Activated B cell treated with CpG ODN at 0.5 μM for 24 hours (primary cell): ENCODE measurements at regions not wholly inside any gene's neighbourhood (a gene's known extent, or its start where the extent isn't known, plus 50 kb on each side); places are given as distances from the start of the nearest gene placed in this dataset.
"Not testable (repeated sequence)": the region's sequence is repeated elsewhere in the genome, so short reads cannot be mapped to it uniquely, and the experiment has no call there.

Experiments used
- ATAC-seq: fragments of 200-7000 bp; cut with Tn5 transposase; one replicate; pipeline ENCODE4 v1.10.0; 2021; ENCODE audit warnings: low read depth, mild to moderate bottlenecking, moderate library complexity
- CTCF ChIA-PET: fragments of 350-600 bp; sonication (Branson Sonifier 250); formaldehyde crosslinking; loops from one replicate; lab custom pipeline; 2021; ENCODE audit warnings: antibody characterized with exemption; lab: Charles Lee
- POLR2A ChIA-PET: fragments of 350-600 bp; sonication (Branson Sonifier 250); formaldehyde crosslinking; loops from one replicate; lab custom pipeline; 2021; ENCODE audit warnings: antibody characterized with exemption; lab: Charles Lee
- DNase-seq: peaks from one replicate; pipeline ENCODE4 v3.0.0; 2022
- H3K27ac Mint-ChIP-seq: one replicate; pipeline ENCODE4 v1.8.0; 2020; ENCODE audit warnings: mixed read lengths
- H3K27me3 Mint-ChIP-seq: one replicate; pipeline ENCODE4 v1.8.0; 2021; ENCODE audit warnings: mixed read lengths
- H3K36me3 Mint-ChIP-seq: one replicate; pipeline ENCODE4 v1.8.0; 2021; ENCODE audit warnings: low read depth, mixed read lengths
- H3K4me1 Mint-ChIP-seq: one replicate; pipeline ENCODE4 v1.8.0; 2021; ENCODE audit warnings: mixed read lengths
- H3K4me3 Mint-ChIP-seq: one replicate; pipeline ENCODE4 v1.8.0; 2020; ENCODE audit warnings: mild to moderate bottlenecking, mixed read lengths
- H3K9me3 Mint-ChIP-seq: one replicate; pipeline ENCODE4 v1.8.0; 2020; ENCODE audit warnings: mixed read lengths
- intact Hi-C: fragments of 100-400 bp; cut with micrococcal nuclease; formaldehyde crosslinking; loops from one replicate; pipeline ENCODE4 v1.15.1; 2024
- TF ChIP-seq, protein P1 (sequence below): fragments of 200-600 bp; IDR thresholded peaks from one replicate; pipeline ENCODE4 v1.8.0; 2022; ENCODE audit warnings: antibody characterized with exemption, mild to moderate bottlenecking

GRCh38 chr14:104477666-104478380, 101.7 kb upstream of the C14orf180 start:
- no peak for ATAC-seq
- Mint-ChIP-seq H3K4me1 (no peaks in the 10 kb centered on the region), H3K27ac (no peak overlapping the region), H3K9me3 (peaks cover 13% of the 10 kb centered on the region), H3K36me3 (no peaks in the 10 kb centered on the region), H3K4me3 (no peak overlapping the region), H3K27me3 (peaks cover 11% of the 10 kb centered on the region)
- TF ChIP-seq, protein P1, sequence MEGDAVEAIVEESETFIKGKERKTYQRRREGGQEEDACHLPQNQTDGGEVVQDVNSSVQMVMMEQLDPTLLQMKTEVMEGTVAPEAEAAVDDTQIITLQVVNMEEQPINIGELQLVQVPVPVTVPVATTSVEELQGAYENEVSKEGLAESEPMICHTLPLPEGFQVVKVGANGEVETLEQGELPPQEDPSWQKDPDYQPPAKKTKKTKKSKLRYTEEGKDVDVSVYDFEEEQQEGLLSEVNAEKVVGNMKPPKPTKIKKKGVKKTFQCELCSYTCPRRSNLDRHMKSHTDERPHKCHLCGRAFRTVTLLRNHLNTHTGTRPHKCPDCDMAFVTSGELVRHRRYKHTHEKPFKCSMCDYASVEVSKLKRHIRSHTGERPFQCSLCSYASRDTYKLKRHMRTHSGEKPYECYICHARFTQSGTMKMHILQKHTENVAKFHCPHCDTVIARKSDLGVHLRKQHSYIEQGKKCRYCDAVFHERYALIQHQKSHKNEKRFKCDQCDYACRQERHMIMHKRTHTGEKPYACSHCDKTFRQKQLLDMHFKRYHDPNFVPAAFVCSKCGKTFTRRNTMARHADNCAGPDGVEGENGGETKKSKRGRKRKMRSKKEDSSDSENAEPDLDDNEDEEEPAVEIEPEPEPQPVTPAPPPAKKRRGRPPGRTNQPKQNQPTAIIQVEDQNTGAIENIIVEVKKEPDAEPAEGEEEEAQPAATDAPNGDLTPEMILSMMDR, result no peak
- DNase-seq, result no peak
- intact Hi-C loops, result no loop called here
- ChIA-PET POLR2A (no interaction called here), CTCF (no interaction called here)

GRCh38 chr14:104478656-104479055, 100.9 kb upstream of the C14orf180 start:
- H3K27ac Mint-ChIP-seq, result no peak overlapping the region
- intact Hi-C loops, result no loop called here
- H3K27me3 Mint-ChIP-seq, result peaks cover 11% of the 10 kb centered on the region
- TF ChIP-seq, protein P1, result no peak
- ChIA-PET CTCF (no interaction called here), POLR2A (no interaction called here)
- no peak overlapping the region for H3K4me3 Mint-ChIP-seq
- DNase-seq (no peak), ATAC-seq (no peak)
- H3K9me3 Mint-ChIP-seq, result peaks cover 15% of the 10 kb centered on the region
- H3K36me3 Mint-ChIP-seq, result no peaks in the 10 kb centered on the region
- no peaks in the 10 kb centered on the region for H3K4me1 Mint-ChIP-seq

GRCh38 chr14:104479901-104480300, 99.7 kb upstream of the C14orf180 start:
- H3K4me1 Mint-ChIP-seq, result no peaks in the 10 kb centered on the region
- TF ChIP-seq, protein P1, result no peak
- DNase-seq (no peak), ATAC-seq (no peak)
- peaks cover 10% of the 10 kb centered on the region for H3K27me3 Mint-ChIP-seq
- no peak overlapping the region for H3K4me3 Mint-ChIP-seq
- CTCF ChIA-PET, result no interaction called here
- POLR2A ChIA-PET, result no interaction called here
- no peak overlapping the region for H3K27ac Mint-ChIP-seq
- intact Hi-C loops, result no loop called here
- peaks cover 15% of the 10 kb centered on the region for H3K9me3 Mint-ChIP-seq
- no peaks in the 10 kb centered on the region for H3K36me3 Mint-ChIP-seq

DNA sequence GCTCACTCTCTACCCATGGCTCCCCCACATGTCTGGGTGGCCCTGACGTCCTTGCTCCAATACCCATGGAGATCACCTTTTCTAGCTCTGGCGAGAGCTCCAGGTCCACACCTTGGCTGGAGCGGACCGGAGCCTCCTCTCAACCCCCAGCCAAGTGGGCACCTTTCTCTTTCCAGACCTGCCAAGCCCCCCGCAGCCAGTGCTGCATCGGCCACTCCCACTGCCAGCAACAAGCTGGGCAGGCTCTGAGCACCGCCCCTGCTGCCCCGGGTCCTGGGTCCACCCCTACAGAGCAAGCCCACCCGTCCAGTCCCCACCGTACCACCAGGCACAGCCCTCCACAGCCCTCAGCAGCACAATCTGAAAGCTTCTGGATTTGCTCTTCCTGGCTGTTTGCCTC, 98.2 kb upstream of the C14orf180 start:
- CTCF ChIA-PET, result no interaction called here
- H3K36me3 Mint-ChIP-seq, result no peaks in the 10 kb centered on the region
- POLR2A ChIA-PET, result no interaction called here
- H3K4me3 Mint-ChIP-seq, result no peak overlapping the region
- TF ChIP-seq, protein P1, result no peak
- DNase-seq, result no peak
- H3K4me1 Mint-ChIP-seq, result no peaks in the 10 kb centered on the region
- ATAC-seq, result no peak
- intact Hi-C loops, result no loop called here
- H3K9me3 Mint-ChIP-seq, result peaks cover 15% of the 10 kb centered on the region
- peaks cover 21% of the 10 kb centered on the region for H3K27me3 Mint-ChIP-seq
- no peak overlapping the region for H3K27ac Mint-ChIP-seq

DNA sequence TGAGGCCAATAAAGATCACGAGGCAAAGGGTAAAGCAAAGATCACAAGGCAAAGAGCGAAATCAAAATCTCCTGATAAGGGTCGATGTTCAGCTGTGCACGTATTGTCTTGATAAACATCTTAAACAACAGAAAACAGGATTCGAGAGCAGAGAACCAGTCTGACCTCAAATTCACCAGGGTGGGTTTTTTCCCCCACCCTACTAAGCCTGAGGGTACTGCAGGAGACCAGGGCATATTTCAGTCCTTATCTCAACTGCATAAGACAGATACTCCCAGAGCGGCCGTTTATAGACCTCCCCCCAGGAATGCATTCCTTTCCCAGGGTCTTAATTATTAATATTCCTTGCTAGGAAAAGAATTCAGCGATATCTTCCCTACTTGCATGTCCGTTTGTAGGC, 97.5 kb upstream of the C14orf180 start:
- H3K27ac Mint-ChIP-seq, H3K4me1 Mint-ChIP-seq, DNase-seq, H3K36me3 Mint-ChIP-seq, POLR2A ChIA-PET, intact Hi-C loops, H3K4me3 Mint-ChIP-seq, ATAC-seq, CTCF ChIA-PET: not testable (repeated sequence)
- peaks cover 26% of the 10 kb centered on the region for H3K27me3 Mint-ChIP-seq
- H3K9me3 Mint-ChIP-seq, result peaks cover 15% of the 10 kb centered on the region
